Hematopoietic multipotent progenitor cell treated with erythropoietin and hydrocortisone succinate and interleukin-3 and kit ligand, for 4 days (in vitro differentiated cells): ENCODE measurements at regions not wholly inside any gene's neighbourhood (a gene's known extent, or its start where the extent isn't known, plus 50 kb on each side); places are given as distances from the start of the nearest gene placed in this dataset.

ENCODE experiments used
- DNase-seq: peaks from one replicate; pipeline ENCODE4 v3.0.0-alpha.2; 2015

DNA sequence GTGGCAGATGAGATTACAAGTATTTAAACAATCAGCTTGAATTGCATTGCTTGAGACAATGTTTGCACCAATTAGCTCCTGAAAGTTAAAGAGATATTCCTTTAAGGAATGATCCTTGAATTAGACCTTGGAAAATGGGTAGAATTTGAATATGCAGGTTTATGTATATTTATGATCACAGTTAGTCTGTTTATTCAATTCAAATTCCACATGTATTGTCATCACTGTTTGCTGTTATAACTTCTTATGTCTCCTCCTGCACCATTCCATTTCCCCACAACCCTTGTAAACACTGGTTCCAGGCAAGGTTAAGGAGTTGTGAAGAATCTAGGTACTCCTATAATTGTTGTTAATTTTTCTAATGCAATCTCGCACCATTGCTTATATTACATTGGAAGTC is 518.2 kb upstream of the PBX1 start:
- DNase-seq = no peak

DNA sequence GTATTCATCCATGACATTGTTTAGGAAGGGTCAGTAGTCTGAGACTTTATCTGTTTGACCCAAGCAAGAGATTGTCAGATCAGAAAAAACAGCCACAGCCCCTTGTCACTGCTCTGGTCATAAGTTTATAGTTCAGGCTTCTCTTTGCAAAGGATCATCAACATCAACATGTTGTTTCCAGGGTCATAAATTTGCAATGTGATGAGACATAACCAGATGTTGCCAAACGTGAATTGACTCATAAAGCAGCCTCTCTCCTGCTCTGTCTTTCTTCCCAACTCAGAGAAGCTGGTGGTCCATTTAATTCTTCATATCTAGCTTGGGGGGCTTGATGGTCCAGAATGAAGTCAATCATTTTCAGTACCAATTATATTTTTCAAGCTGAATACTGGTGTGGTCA is 507.2 kb upstream of the PBX1 start:
- DNase-seq = no peak

DNA sequence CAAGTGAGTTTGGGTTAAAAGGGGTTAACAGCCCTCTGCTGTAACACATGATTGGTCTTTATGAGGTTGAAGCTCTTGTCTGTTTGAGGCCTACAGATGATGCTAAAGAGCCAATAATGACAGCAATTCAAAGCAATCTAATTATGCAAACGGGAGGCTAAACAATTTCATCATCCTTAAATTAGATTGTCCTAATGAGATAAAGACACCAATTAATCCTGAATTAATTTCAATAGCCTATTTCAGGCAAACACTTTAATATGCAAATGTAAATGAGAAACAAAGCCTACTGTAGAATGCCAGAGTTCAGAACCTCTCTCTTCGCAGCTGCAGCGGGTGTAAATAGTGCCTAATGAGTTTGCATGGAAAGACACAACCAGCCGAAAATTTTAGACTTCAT is 504.7 kb upstream of the PBX1 start:
- DNase-seq = no peak

DNA sequence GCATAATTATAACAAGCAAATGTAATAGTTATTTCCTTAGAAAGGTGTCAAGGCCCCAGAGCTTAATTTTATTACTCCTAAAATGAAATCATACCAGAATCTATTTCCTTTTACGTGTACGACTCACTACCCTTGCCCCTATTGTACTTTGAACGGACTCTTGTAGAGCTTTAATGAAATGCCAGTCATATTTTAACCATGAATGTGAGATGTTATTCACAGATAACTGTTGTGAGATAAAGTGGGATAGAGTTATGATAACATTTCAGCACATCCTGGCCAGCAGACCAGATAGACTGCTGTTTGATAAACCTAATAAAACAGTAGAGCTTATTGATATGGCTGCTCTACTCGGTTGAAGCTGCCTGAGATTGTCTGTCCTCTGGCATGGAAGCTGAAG is 500.8 kb upstream of the PBX1 start:
- no peak for DNase-seq

DNA sequence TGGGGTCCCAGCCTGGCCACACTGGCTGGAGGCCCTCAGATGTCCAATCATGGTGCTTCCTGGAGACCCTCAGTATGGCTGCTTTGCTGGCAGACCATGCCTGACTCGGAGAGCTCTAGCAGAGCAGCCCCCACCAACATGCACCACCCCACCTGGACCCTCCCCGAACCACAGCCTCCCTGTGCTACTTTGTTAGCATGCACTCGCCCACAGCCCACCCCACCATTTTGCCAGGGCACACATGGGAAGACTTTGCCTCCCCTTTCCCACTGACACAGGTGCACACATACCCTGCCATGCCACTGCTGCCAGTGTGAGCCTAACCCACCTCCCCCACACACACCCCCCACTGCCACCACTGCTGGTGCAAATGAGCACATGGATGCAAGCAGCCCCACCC is 497.5 kb upstream of the PBX1 start:
- no peak for DNase-seq

DNA sequence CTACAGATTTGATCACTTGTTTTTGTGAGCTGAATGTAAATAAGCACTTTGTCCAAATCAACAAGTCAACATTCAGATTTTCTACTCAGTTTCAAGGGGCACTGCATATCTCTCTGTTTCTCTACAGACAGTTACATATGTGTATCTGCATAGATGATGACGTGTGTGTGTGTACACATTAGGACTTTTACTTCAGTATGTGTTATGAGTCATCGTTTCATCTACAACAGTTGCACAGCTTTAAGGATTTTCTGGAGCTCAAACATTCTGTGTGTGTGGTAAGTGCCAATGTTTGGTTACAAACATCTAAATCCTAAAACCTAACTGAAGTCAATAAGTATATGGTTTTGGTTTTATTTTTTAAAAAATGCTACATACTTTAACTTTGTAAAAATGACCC is 494.5 kb upstream of the PBX1 start:
- DNase-seq = no peak

DNA sequence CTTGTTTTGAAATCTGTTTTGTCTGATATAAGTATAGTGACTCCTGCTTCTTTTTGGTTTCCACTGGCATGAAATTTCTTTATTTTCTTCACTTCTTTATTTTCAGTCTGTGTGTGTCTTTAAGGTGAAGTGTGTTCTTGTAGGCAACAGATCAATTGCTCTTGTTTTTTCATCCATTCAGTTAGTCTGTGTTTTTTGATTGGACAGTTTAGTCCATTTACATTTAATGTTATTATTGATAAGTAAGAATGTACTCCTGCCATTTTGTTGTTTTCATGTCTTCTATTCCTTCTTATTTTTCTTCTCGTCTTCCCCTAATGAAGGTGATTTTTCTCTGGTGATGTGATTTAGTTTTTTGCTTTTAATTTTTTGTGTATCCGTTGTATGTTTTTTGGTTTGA is 487.7 kb upstream of the PBX1 start:
- DNase-seq = no peak

DNA sequence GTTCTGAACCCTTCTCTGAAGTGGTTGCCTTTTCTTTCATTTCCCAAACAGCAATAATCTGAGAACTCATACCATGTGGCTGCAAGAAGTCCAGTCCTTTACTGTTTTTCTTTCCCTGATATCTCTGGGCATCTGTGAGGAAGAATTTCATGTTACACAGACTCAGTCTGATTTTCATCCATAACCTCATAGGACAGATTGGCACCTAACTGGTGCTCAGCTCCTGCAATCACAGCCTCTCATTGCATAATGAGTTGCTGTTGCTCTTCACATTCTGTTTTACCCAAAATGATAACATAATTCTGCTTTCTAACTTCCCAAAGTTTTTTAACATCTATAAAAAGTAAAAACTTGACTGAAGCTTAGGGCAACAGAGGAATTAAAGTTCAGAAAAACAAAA is 472.2 kb upstream of the PBX1 start:
- DNase-seq = no peak

DNA sequence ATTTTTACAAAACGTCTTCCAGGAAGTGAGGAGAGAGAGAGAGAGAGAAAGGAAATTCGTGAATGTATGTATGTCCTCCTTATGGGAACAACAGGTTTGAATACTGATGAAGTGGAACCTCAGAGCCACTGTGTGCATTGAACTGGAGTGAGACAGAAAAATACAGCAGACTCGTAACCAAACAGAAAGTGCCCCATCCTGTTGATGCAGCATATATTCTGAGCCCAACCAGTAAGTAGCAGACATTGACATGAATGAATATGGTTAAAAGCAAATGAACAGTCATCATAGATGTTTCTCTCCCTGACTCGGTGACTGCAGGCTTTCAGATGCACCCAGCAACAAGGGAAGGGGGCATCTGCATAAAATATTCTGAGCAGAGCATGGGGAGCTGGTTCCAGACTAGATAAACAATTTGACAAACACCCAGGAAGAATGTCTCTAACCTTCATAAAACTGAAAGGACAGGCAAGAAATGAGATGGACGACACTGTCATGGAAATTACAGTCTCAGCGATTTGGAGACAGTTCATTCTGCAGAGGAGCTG is 471.0 kb upstream of the PBX1 start:
- DNase-seq = no peak

DNA sequence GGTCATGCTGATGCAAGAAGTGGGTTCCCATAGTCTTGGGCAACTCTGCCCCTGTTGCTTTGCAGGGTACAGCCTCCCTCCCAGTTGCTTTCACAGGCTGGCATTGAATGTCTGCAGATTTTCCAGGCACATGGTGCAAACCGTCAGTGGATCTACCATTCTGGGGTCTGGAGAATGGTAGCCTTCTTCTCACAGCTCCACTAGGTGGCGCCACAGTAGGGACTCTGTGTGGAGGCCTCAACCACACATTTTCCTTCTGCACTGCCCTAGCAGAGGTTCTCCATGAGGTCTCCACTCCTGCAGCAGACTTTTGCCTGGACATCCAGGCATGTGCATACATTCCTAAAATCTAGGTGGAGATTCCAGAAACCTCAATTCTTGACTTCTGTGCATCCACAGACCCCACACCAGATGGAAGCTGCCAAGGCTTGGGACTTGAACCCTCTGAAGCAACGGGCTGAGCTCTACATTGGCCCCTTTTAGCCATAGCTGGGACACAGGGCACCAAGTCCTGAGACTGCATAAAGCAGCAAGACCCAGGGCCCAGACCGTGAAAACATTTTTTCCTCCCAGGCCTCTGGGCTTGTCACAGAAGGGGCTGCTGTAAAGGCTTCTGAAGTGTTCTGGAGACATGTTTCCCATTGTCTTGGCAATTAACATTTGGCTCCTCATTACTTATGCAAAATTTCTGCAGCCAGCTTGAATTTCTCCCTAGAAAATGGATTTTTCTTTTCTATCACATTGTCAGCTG is 466.2 kb upstream of the PBX1 start:
- peak; percentile 40 for DNase-seq

DNA sequence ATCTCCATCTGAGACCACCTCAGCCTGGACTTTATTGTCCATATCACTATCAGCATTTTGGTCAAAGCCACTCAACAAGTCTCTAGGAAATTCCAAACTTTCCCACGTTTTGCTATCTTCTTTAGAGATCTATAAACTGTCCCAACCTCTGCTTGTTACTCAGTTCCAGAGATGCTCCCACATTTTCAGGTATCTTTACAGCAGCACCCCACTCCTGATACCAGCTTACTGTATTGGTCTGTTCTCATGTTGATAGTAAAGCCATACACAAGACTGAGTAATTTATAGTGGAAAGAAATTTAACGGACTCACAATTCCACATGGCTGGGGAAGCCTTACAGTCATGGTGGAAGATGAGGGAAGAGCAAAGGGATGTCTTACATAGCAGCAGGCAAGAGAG is 465.4 kb upstream of the PBX1 start:
- no peak for DNase-seq

DNA sequence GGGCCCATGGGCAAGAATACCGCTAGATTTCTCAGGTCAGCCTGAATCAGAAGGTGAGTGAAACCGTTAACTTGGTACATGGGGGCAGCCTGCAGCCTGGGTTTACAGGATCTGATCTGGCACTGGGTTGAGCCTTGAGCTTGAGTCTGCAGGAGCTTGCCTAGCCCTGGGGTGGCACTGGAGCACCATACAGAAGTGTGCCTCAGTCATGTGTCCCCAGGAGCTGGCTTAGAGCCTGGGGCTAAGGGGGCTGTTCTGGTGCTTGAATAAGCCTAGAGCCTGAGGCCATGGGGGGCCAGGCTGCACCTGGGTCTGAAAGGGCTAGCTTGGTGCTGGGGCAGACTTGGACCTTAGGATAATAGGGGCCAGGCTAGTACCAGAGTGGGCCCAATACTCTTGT is 457.2 kb upstream of the PBX1 start:
- no peak for DNase-seq

DNA sequence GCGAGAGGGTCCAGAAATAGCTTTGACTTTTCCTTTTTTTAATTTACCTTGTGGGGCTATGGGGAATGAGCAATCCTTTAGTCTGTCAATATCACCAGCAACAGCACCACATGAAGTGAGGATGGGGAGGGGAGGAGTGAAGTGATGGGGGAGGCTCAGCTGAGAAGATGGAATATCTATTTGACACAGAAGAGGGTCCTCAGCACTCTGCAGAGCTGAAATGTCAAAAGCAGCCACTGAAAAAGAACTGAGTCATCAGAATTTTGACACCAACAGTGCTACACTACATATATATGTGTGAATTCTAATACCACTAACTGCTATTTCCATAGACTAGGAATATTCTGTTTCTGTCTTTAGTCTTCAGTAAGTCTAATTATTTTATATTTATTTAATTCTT is 427.0 kb upstream of the PBX1 start:
- DNase-seq = no peak

DNA sequence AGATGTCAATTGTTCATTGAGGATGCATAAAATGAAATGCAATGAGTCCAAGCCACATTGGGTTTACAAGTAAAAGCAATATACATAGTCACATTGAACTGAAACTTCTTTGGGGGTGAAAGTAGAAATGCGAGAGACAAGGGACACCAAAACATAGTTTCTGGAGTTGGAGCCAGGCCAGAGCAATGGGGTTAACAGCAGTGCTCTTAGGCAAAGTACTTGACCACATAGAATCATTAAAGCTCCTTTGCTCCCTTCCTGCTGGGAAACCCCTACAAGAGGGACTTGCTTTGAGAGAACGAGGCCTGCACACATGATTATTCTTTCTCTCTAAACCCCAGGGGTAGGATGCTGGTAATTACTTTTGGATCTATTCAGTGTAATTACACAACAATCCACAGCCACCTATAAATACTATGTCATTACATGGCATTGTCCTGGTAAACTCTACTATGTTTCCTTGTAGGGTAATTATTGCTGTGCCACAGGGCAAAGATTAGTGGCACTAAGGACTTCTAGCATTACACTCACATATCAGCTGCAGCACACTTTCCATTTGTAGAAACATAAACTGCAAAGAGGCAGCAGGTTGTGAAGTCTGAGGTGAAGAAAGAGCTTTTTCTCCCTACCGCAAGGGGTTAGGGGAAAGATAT is 421.6 kb upstream of the PBX1 start:
- no peak for DNase-seq

DNA sequence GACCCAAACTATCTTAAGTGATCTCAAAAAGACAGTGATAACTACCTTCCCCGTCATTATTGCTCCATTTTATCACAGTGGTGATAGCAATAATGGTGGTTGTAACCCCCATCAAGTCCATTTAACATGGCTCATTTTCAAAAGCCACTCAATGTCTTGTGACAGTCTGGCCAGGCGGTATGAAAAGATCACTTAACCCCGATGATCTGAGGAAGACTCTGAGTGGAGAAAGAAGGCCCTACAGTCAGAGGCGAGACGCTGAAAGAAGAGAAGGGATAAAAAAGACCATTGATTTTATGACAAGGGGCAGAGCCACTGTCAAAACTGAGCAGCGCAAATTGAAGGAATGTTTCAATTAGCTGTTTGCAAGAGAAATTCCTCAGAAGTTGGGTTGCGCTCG is 417.2 kb upstream of the PBX1 start:
- DNase-seq = no peak

DNA sequence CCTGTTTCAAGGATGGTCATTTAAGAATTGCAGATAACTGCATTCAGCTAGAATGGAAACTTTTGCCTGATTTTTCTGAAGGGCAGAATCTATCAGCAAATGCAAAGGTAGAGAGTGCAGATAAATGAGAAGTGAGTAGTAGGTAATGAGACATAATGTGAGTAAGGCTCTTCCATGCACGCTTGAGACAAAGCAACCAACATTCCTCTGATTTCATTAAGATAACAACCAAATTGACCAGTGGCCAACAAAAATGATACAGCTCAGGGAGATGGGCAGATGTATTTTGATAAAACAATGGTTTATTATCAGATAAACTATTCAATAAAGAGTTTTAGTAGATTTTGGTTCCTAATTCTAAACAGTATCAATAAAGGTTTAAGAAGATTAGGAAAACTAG is 404.4 kb upstream of the PBX1 start:
- no peak for DNase-seq

DNA sequence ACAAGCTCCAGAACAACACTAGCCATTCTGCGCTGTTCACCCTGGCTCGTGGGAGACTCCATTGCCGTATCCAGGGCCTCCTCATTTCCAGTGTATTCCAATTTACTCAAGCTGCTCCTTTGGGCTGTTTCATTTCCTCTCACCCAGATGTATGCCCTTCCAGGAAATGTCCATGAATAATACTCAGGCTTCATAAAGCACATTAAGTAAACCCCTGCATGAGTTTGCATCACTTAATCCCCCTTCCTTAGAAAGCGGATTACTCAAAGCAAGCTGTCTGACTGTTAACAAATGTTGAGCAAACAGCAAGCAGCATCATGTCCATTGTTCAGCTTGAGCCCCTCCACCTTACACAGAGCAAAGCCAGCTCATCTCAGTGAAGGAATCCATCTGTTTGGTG is 403.6 kb upstream of the PBX1 start:
- no peak for DNase-seq

DNA sequence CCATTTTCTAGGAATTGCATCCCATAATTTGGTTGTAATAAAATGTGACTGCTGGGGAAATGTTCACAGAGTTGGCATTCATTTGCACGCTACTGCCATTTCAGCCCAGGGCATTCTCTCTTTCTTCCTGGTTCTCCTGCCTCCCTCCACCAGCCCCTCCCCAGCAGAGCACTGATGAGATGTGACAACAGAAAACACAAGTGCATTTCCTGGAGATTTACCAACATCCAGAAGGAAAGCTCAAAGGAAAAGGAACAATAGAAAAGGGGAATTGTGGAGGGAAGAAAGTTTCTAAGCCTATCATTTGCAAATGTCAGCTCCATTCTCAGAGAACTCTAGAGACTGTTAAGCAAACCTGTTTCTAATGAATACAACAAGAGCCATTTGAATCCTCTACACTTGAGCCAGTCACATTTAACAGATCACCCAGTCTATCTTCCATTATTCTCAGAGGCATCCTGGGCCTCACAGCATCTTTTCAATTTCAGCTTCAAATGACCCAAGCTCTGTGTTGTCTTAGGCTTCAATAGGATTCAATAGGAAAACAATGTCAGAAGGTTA is 395.6 kb upstream of the PBX1 start:
- no peak for DNase-seq

DNA sequence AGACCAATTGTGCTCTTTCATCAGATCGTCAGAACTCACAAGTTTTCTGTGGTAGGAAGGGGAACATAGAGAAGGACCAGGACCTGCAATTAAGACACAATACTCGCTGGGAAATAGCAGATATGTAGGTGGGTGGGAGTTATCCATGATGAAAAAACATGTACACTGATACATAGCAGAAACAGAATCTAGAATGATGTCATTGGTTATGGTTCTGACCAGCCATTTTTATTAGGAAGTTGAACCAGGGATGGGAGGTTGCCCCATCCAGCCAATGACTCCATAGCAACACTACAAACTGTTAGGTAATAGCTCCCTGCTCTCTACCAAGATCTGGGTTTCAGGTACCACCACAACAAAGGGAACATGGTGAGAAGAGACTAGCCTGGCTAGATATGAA is 393.5 kb upstream of the PBX1 start:
- DNase-seq = no peak

DNA sequence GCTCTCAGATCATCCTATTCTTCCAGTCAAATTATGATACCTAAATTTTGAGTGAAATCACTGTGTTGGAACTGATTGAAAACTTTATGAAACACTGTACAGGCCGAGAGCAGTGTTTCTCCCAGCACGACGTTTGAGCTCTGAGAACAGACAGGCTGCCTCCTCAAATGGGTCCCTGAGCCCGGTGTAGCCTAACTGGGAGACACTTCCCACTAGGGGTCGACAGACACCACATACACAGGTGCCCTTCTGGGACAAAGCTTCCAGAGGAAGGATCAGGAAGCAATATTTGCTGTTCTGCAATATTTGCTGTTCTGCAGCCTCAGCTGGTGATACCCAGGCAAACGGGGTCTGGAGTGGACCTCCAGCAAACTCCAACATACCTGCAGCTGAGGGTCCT is 392.5 kb upstream of the PBX1 start:
- DNase-seq = peak; percentile 1

DNA sequence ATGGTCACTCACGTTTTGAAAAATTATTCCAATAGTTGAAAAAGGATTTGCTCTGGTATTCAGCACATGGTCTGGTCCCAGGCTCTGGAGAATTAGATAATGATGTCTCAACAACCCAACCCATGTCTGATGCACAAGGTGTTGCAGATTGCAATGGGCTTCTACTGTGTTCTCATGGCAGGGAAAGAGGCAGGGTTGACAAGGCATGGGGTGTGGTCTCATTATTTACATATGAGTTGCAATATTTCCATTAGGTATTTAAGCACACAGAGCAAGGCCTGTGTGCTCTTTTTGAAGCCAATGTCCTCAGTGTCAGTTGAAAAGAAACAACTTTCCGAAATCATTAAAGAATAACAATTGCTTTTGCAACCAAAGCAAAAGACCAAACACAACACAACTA is 381.9 kb upstream of the PBX1 start:
- DNase-seq = no peak

DNA sequence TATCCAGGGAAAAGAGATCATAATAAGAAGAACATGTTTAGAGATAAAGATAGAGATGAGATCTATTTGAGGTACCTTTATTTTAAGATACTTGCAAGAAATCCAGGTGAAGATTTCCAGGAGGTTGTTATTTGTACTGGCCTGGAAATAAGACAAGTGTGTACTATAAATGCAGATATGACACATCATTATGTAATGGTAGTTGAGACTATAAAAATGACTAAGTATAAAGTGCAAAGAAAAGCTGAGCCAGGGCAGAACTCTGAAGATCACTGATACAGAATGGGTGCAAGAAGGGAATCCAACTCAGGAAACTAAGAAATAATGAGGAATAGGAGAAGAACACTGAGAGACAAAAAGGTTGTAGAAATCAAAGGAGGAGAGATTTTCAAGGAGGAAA is 378.2 kb upstream of the PBX1 start:
- no peak for DNase-seq

DNA sequence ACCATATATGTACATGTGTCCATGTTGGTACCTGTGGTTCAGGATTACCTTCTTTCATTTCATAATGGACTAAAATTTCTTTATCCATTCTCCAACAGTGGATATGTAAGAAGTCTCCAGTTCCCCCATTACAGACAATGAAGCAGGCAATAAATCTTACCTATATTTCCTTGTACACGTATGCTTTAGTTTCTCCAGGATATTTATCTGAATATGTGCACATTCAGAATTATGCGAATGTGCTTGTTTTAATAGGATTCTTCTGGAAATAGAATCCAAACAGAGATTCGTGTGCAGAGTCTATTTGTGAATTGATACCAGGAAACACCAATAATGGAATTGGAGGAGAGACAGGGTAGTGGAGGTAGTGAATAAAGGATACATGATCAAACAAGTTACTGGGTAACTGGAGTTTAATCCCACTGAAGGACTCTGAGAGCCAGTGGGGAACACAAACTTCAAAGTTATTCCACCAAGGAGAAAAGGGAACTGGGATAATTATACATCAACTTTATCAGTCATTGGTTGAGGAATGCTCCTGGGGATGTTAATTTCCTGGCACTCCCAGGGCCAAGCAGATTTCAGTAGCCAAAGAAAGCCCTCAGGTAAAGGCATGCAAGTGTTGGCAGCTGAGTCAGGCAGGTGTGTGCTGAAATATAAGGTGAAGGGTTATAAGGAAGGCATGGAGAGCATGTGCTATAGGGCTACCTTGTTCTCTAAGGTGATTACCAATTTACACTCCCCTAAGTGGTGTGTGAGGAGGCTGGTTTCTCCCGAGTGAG is 374.9 kb upstream of the PBX1 start:
- DNase-seq = no peak

DNA sequence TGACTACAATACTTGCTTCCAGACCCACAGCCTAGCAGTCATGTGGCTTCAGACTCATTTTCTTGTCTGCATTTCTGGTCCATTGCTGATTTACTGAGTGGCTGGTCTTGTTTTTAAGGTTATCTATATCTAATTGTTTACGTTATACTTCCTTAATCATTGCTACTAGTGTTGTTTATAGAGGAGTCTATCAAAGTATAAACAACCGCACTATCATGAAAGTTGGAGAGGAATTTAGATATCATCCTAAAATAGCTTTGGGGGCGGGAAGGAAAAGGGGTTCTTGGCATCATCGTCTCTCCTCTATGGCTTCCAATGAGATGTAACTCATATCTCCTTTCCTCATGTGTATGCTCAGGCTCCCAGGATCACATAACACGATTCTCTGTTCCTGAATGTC is 372.1 kb upstream of the PBX1 start:
- DNase-seq = no peak
